OCI-LY3 (cell line): ENCODE measurements at regions not wholly inside any gene's neighbourhood (a gene's known extent, or its start where the extent isn't known, plus 50 kb on each side); places are given as distances from the start of the nearest gene placed in this dataset.

Source experiments
- EZH2phosphoT487 ChIP-seq: fragments of 200-600 bp; shearing (Covaris generic); IDR thresholded peaks from 2 replicates; pipeline ENCODE4 v1.6.1; 2018; ENCODE audit warnings: antibody characterized with exemption, mixed run types, low read depth
- TF ChIP-seq, protein P1 (sequence below): fragments of 200-600, 300-600 bp; sonication (generic); IDR thresholded peaks from 2 replicates; pipeline ENCODE4 v1.5.1; 2014; ENCODE audit warnings: antibody characterized with exemption, low read length, low read depth

DNA sequence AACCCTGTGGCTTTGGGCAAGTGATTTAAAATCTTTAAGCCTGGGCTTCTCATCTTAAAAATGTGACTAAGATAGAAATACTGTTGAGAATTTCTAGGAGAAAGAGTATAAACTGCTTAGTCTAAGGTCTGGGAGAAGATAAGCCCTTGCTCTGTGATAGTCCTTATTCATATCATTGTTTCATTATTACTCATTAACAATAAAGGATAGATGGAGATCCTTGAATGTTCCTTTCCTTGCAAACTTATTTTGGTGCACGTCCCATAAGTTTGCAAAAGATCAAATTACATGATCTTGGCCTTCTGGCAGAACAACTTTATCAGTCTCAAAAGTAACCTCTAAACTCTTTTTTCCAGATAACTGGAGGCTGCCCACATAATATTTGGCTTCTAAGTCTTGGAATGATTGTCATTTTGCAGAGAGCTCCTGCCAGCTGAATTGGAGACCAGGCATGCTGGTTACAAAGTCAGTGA lies 138.3 kb downstream of the FAM124B start:
- no peak for TF ChIP-seq EZH2phosphoT487
- TF ChIP-seq, protein P1, sequence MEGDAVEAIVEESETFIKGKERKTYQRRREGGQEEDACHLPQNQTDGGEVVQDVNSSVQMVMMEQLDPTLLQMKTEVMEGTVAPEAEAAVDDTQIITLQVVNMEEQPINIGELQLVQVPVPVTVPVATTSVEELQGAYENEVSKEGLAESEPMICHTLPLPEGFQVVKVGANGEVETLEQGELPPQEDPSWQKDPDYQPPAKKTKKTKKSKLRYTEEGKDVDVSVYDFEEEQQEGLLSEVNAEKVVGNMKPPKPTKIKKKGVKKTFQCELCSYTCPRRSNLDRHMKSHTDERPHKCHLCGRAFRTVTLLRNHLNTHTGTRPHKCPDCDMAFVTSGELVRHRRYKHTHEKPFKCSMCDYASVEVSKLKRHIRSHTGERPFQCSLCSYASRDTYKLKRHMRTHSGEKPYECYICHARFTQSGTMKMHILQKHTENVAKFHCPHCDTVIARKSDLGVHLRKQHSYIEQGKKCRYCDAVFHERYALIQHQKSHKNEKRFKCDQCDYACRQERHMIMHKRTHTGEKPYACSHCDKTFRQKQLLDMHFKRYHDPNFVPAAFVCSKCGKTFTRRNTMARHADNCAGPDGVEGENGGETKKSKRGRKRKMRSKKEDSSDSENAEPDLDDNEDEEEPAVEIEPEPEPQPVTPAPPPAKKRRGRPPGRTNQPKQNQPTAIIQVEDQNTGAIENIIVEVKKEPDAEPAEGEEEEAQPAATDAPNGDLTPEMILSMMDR = no peak
